ENCODE measurements at regions not wholly inside any gene's neighbourhood (a gene's known extent, or its start where the extent isn't known, plus 50 kb on each side); places are given as distances from the start of the nearest gene placed in this dataset.

- no peak for TF ChIP-seq EP300 (IDR thresholded peaks at IDR 0.05)
- TF ChIP-seq CTCF (IDR thresholded peaks at IDR 0.05): no peak
- no peak for TF ChIP-seq POLR2A (IDR thresholded peaks at IDR 0.05)
- no peak for DNase-seq (ENCODE audit: low spot score in 2 of 2)
- no peak overlapping the region for H3K4me3 ChIP-seq
- H3K27me3 ChIP-seq: no peaks in the 10 kb centered on the region
- H3K4me1 ChIP-seq: peaks cover 2 to 15% (median 7%) of the 10 kb centered on the region in 4 donors
- WGBS, 2 donors: 79 to 80% methylated on average over 9 of the region's 9 CpGs
- H3K36me3 ChIP-seq: no peaks in the 10 kb centered on the region
- H3K27ac ChIP-seq: no peak overlapping the region
- no peaks in the 10 kb centered on the region for H3K9me3 ChIP-seq
Observed at GRCh38 chr6:150673720-150674346, 74.1 kb downstream of the PLEKHG1 start.

- no peak for TF ChIP-seq EP300 (IDR thresholded peaks at IDR 0.05)
- TF ChIP-seq CTCF (IDR thresholded peaks at IDR 0.05): no peak
- TF ChIP-seq POLR2A (IDR thresholded peaks at IDR 0.05): no peak
- Histone ChIP-seq H3K4me1 (peaks cover 0 to 8% (median 0%) of the 10 kb centered on the region in 4 donors), H3K36me3 (no peaks in the 10 kb centered on the region), H3K9me3 (no peaks in the 10 kb centered on the region), H3K27ac (no peak overlapping the region), H3K27me3 (no peaks in the 10 kb centered on the region), H3K4me3 (no peak overlapping the region)
- DNase-seq (ENCODE audit: low spot score in 2 of 2): no peak
- 85 to 86% methylated on average over 4 of the region's 4 CpGs for WGBS, 2 donors
Observed at GRCh38 chr6:150676344-150676743, 76.7 kb downstream of the PLEKHG1 start.

- Histone ChIP-seq H3K4me3 (no peak overlapping the region), H3K27me3 (no peaks in the 10 kb centered on the region), H3K27ac (no peak overlapping the region), H3K9me3 (no peaks in the 10 kb centered on the region), H3K4me1 (peaks cover 0 to 8% (median 0%) of the 10 kb centered on the region in 4 donors), H3K36me3 (no peaks in the 10 kb centered on the region)
- no peak for TF ChIP-seq EP300 (IDR thresholded peaks at IDR 0.05)
- no peak for TF ChIP-seq CTCF (IDR thresholded peaks at IDR 0.05)
- no peak for TF ChIP-seq POLR2A (IDR thresholded peaks at IDR 0.05)
- WGBS, 2 donors: 92 to 97% methylated on average over 2 of the region's 2 CpGs
- DNase-seq (ENCODE audit: low spot score in 2 of 2): no peak
Observed at GRCh38 chr6:150676772-150677171, 77.1 kb downstream of the PLEKHG1 start.

GRCh38 chr6:150680510-150680909, 80.8 kb downstream of the PLEKHG1 start:
- Histone ChIP-seq H3K4me1 (no peaks in the 10 kb centered on the region), H3K4me3 (no peak overlapping the region), H3K36me3 (no peaks in the 10 kb centered on the region), H3K27ac (no peak overlapping the region), H3K9me3 (no peaks in the 10 kb centered on the region), H3K27me3 (no peaks in the 10 kb centered on the region)
- DNase-seq (ENCODE audit: low spot score in 2 of 2): no peak
- TF ChIP-seq POLR2A (IDR thresholded peaks at IDR 0.05): no peak
- no peak for TF ChIP-seq EP300 (IDR thresholded peaks at IDR 0.05)
- no peak for TF ChIP-seq CTCF (IDR thresholded peaks at IDR 0.05)
- 96 to 99% methylated on average over 5 of the region's 5 CpGs for WGBS, 2 donors

GRCh38 chr6:150681578-150682395, 82.1 kb downstream of the PLEKHG1 start:
- Histone ChIP-seq H3K9me3 (no peaks in the 10 kb centered on the region), H3K27ac (no peak overlapping the region), H3K4me3 (no peak overlapping the region), H3K36me3 (no peaks in the 10 kb centered on the region), H3K27me3 (no peaks in the 10 kb centered on the region), H3K4me1 (peaks cover 0 to 3% (median 0%) of the 10 kb centered on the region in 4 donors)
- TF ChIP-seq CTCF (IDR thresholded peaks at IDR 0.05): no peak
- TF ChIP-seq EP300 (IDR thresholded peaks at IDR 0.05): no peak
- no peak for TF ChIP-seq POLR2A (IDR thresholded peaks at IDR 0.05)
- WGBS, 2 donors: 93 to 94% methylated on average over 11 of the region's 11 CpGs
- no peak for DNase-seq (ENCODE audit: low spot score in 2 of 2)
